Neuronal stem cell (in vitro differentiated cells): ENCODE measurements at regions not wholly inside any gene's neighbourhood (a gene's known extent, or its start where the extent isn't known, plus 50 kb on each side); places are given as distances from the start of the nearest gene placed in this dataset.

Experiments used
- DNase-seq: peaks from one replicate; pipeline ENCODE4 v3.0.0-alpha.2; 2013; ENCODE audit warnings: low spot score
- H2AFZ ChIP-seq: one replicate; pipeline ENCODE4 v1.6.1; 2013; ENCODE audit warnings: mild to moderate bottlenecking, low read length, inconsistent platforms
- H2AK5ac ChIP-seq: 2 replicates; pipeline ENCODE4 v1.6.1; 2013; ENCODE audit warnings: low read depth, mild to moderate bottlenecking, inconsistent platforms, low read length, moderate library complexity, mixed read lengths
- H2BK120ac ChIP-seq: 2 replicates; pipeline ENCODE4 v1.6.1; 2013; ENCODE audit warnings: low read depth, mild to moderate bottlenecking, inconsistent platforms, low read length, moderate library complexity, mixed read lengths
- H2BK12ac ChIP-seq: one replicate; pipeline ENCODE4 v1.6.1; 2013; ENCODE audit warnings: low read length, inconsistent platforms
- H2BK15ac ChIP-seq: 2 replicates; pipeline ENCODE4 v1.6.1; 2013; ENCODE audit warnings: mild to moderate bottlenecking, low read length, inconsistent platforms, mixed read lengths
- H2BK5ac ChIP-seq: one replicate; pipeline ENCODE4 v1.6.1; 2013; ENCODE audit warnings: inconsistent platforms, mild to moderate bottlenecking, low read length, moderate library complexity
- H3K14ac ChIP-seq: one replicate; pipeline ENCODE4 v1.6.1; 2013; ENCODE audit warnings: low read length, inconsistent platforms
- H3K18ac ChIP-seq: 2 replicates; pipeline ENCODE4 v1.6.1; 2013; ENCODE audit warnings: low read length, inconsistent platforms
- H3K23ac ChIP-seq: 2 replicates; pipeline ENCODE4 v1.6.1; 2013; ENCODE audit warnings: low read depth, mild to moderate bottlenecking, mixed read lengths, low read length, inconsistent platforms; ENCODE audit not compliant: poor library complexity
- H3K27ac ChIP-seq: replicated peaks from 3 replicates; pipeline ENCODE4 v1.5.1; 2013; ENCODE audit warnings: low read length, inconsistent platforms
- H3K27me3 ChIP-seq, 3 experiments: 2 replicates each; pipeline ENCODE4 v1.6.1; 2013; ENCODE audit warnings: low read length in 3 of 3, mild to moderate bottlenecking in 2 of 3, inconsistent platforms in 1 of 3, low read depth in 1 of 3, mixed read lengths in 1 of 3, moderate library complexity in 1 of 3; ENCODE audit not compliant: control insufficient read depth in 3 of 3, insufficient read depth in 3 of 3
- H3K36me3 ChIP-seq, 2 donors: replicated peaks in 1 of 2; 2 replicates each; pipeline ENCODE4 v1.6.1; 2013; ENCODE audit warnings: low read length in 2 of 2; ENCODE audit not compliant: control insufficient read depth in 2 of 2, insufficient read depth in 2 of 2
- H3K4ac ChIP-seq: 2 replicates; pipeline ENCODE4 v1.6.1; 2013; ENCODE audit warnings: inconsistent platforms, mild to moderate bottlenecking, low read length, moderate library complexity
- H3K4me1 ChIP-seq, 2 donors: 1 replicate in 1 of 2; 2 replicates in 1 of 2; pipeline ENCODE4 v1.6.1; 2013; ENCODE audit warnings: low read length in 2 of 2, low read depth in 1 of 2; ENCODE audit not compliant: control insufficient read depth in 2 of 2, insufficient read depth in 1 of 2
- H3K4me2 ChIP-seq: one replicate; pipeline ENCODE4 v1.6.1; 2013; ENCODE audit warnings: mild to moderate bottlenecking, low read length, inconsistent platforms; ENCODE audit not compliant: insufficient read depth, poor library complexity, severe bottlenecking
- H3K4me3 ChIP-seq, 2 donors: 2 replicates each; pipeline ENCODE4 v1.5.1; 2013; ENCODE audit warnings: low read length in 2 of 2, mild to moderate bottlenecking in 2 of 2, inconsistent platforms in 1 of 2, moderate library complexity in 1 of 2
- H3K79me1 ChIP-seq: one replicate; pipeline ENCODE4 v1.6.1; 2013; ENCODE audit warnings: low read depth, mild to moderate bottlenecking, inconsistent platforms, low read length, moderate library complexity
- H3K9ac ChIP-seq: one replicate; pipeline ENCODE4 v1.6.1; 2013; ENCODE audit warnings: mild to moderate bottlenecking, low read depth, low read length, inconsistent platforms; ENCODE audit not compliant: poor library complexity
- H3K9me3 ChIP-seq, 2 donors: replicated peaks in 1 of 2; 2 replicates each; pipeline versions ENCODE3 to v1.6.1; 2013; ENCODE audit warnings: low read length in 2 of 2, mild to moderate bottlenecking in 2 of 2, inconsistent platforms in 1 of 2, low read depth in 1 of 2, mixed read lengths in 1 of 2, moderate library complexity in 1 of 2; ENCODE audit not compliant: control insufficient read depth in 2 of 2, insufficient read depth in 1 of 2
- H4K8ac ChIP-seq: one replicate; pipeline ENCODE4 v1.6.1; 2013; ENCODE audit warnings: low read depth, mild to moderate bottlenecking, inconsistent platforms, low read length, moderate library complexity
- H4K91ac ChIP-seq: one replicate; pipeline ENCODE4 v1.6.1; 2013; ENCODE audit warnings: low read length, low read depth, mild to moderate bottlenecking, inconsistent platforms; ENCODE audit not compliant: poor library complexity
- WGBS, 2 donors: extraction: QIAGEN DNeasy Blood & Tissue Kit; methylation state at CpG; one replicate each; pipeline ENCODE4 v1.1.7; 2013; ENCODE audit warnings: missing lambda C conversion rate in 2 of 2, mixed read lengths in 1 of 2; ENCODE audit not compliant: insufficient read length in 2 of 2, insufficient replicate concordance in 1 of 2; ENCODE audit errors: extremely low coverage in 2 of 2; 5-methylcytosine and 5-hydroxymethylcytosine counted together

- Histone ChIP-seq H2BK5ac (no peak overlapping the region), H3K4me3 (no peak overlapping the region), H3K27ac (no peak overlapping the region), H2AK5ac (no peak overlapping the region), H2BK120ac (no peak overlapping the region), H3K9ac (no peak overlapping the region), H4K8ac (no peak overlapping the region), H3K36me3 (peaks cover 0 to 71% of the 10 kb centered on the region in 2 donors), H3K4ac (no peak overlapping the region), H3K23ac (no peak overlapping the region), H3K18ac (no peak overlapping the region), H3K4me2 (no peak overlapping the region), H3K9me3 (peaks cover 0 to 4% of the 10 kb centered on the region in 2 donors), H2BK15ac (no peak overlapping the region), H4K91ac (no peak overlapping the region), H3K27me3 (no peaks in the 10 kb centered on the region), H3K14ac (no peak overlapping the region), H3K79me1 (no peaks in the 10 kb centered on the region), H3K4me1 (peaks cover 17 to 39% of the 10 kb centered on the region in 2 donors), H2AFZ (no peak overlapping the region), H2BK12ac (no peak overlapping the region)
- no peak for DNase-seq
- no CpG with 5 or more reads among the region's 3 CpGs for WGBS, 2 donors
These were observed 49.7 kb downstream of the SIPA1L2 start for GRCh38 chr1:232579958-232580941.

DNA sequence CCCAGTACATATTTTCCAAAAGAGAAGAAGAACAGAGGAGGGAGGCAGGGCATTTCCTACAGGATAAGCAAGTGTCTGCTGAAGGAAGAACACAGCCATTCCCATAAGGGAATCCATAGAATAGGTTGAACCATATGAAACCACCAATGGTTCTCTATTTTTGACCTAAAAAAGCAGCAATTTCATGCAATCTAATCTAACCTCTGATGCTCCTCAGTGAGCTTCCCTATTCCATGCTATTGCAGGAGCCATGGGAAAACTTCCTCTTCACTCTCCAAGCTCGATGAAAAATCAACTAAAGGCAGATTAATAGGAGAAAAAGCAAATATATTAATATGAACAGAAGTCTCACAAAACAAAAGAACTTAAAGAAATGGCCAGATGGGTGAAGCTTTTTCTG, 50.5 kb downstream of the SIPA1L2 start:
- no peak overlapping the region for H2BK5ac ChIP-seq
- H3K14ac ChIP-seq = no peak overlapping the region
- H3K36me3 ChIP-seq = peaks cover 0 to 67% of the 10 kb centered on the region in 2 donors
- no peak overlapping the region for H3K4me2 ChIP-seq
- H2BK120ac ChIP-seq = no peak overlapping the region
- no peaks in the 10 kb centered on the region for H3K79me1 ChIP-seq
- H2BK15ac ChIP-seq = no peak overlapping the region
- no peak overlapping the region for H4K8ac ChIP-seq
- H3K27ac ChIP-seq = no peak overlapping the region
- no peak overlapping the region for H4K91ac ChIP-seq
- no peak overlapping the region for H3K9ac ChIP-seq
- H2BK12ac ChIP-seq = no peak overlapping the region
- H3K4ac ChIP-seq = no peak overlapping the region
- no CpG with 5 or more reads among the region's 1 CpG for WGBS, 2 donors
- no peak overlapping the region for H2AFZ ChIP-seq
- H3K18ac ChIP-seq = no peak overlapping the region
- H3K23ac ChIP-seq = no peak overlapping the region
- H2AK5ac ChIP-seq = no peak overlapping the region
- peaks cover 17 to 38% of the 10 kb centered on the region in 2 donors for H3K4me1 ChIP-seq
- DNase-seq = no peak
- H3K27me3 ChIP-seq = no peaks in the 10 kb centered on the region
- H3K4me3 ChIP-seq = no peak overlapping the region
- H3K9me3 ChIP-seq = peaks cover 0 to 4% of the 10 kb centered on the region in 2 donors

- Histone ChIP-seq H3K4me1 (peaks cover 17 to 40% of the 10 kb centered on the region in 2 donors), H3K27me3 (no peaks in the 10 kb centered on the region), H2BK120ac (no peak overlapping the region), H3K36me3 (peaks cover 0 to 66% of the 10 kb centered on the region in 2 donors), H3K14ac (no peak overlapping the region), H2AK5ac (no peak overlapping the region), H3K4me2 (no peak overlapping the region), H4K8ac (no peak overlapping the region), H3K23ac (no peak overlapping the region), H4K91ac (no peak overlapping the region), H3K9me3 (peaks cover 0 to 4% of the 10 kb centered on the region in 2 donors), H2BK12ac (no peak overlapping the region), H3K18ac (no peak overlapping the region), H3K4ac (no peak overlapping the region), H3K79me1 (no peaks in the 10 kb centered on the region), H2AFZ (no peak overlapping the region), H3K9ac (no peak overlapping the region), H2BK5ac (no peak overlapping the region), H2BK15ac (no peak overlapping the region), H3K4me3 (no peak overlapping the region), H3K27ac (no peak overlapping the region)
- no CpG with 5 or more reads among the region's 3 CpGs for WGBS, 2 donors
- DNase-seq = no peak
These were observed 51.2 kb downstream of the SIPA1L2 start for GRCh38 chr1:232578651-232579195.

- Histone ChIP-seq H2AFZ (no peak overlapping the region), H2AK5ac (no peak overlapping the region), H3K4me3 (no peak overlapping the region), H2BK120ac (no peak overlapping the region), H3K18ac (no peak overlapping the region), H3K36me3 (peaks cover 0 to 71% of the 10 kb centered on the region in 2 donors), H3K27ac (no peak overlapping the region), H3K4ac (no peak overlapping the region), H2BK15ac (no peak overlapping the region), H3K14ac (no peak overlapping the region), H2BK5ac (no peak overlapping the region), H4K91ac (no peak overlapping the region), H2BK12ac (no peak overlapping the region), H4K8ac (no peak overlapping the region), H3K27me3 (no peaks in the 10 kb centered on the region), H3K23ac (no peak overlapping the region), H3K4me1 (peaks cover 17 to 40% of the 10 kb centered on the region in 2 donors), H3K9me3 (peaks cover 0 to 4% of the 10 kb centered on the region in 2 donors), H3K4me2 (no peak overlapping the region), H3K9ac (no peak overlapping the region), H3K79me1 (no peaks in the 10 kb centered on the region)
- WGBS, 2 donors = no CpG with 5 or more reads among the region's 2 CpGs
- DNase-seq = no peak
These were observed 52.2 kb downstream of the SIPA1L2 start for GRCh38 chr1:232577772-232578171.
